Mesenchymal stem cell (in vitro differentiated cells and primary cell): ENCODE measurements at regions not wholly inside any gene's neighbourhood (a gene's known extent, or its start where the extent isn't known, plus 50 kb on each side); places are given as distances from the start of the nearest gene placed in this dataset.

Experiments used
- DNase-seq: peaks from one replicate; pipeline ENCODE4 v3.0.0-alpha.2; 2013
- H2AFZ ChIP-seq: one replicate; pipeline ENCODE4 v1.6.1; 2013; ENCODE audit warnings: low read depth, mild to moderate bottlenecking, control low read depth, inconsistent platforms, low read length, moderate library complexity
- H2AK5ac ChIP-seq: 2 replicates; pipeline ENCODE4 v1.6.1; 2013; ENCODE audit warnings: low read length, moderate library complexity, mild to moderate bottlenecking, inconsistent platforms; ENCODE audit not compliant: severe bottlenecking
- H2BK120ac ChIP-seq: one replicate; pipeline ENCODE4 v1.6.1; 2013; ENCODE audit warnings: low read depth, mild to moderate bottlenecking, inconsistent platforms, low read length, moderate library complexity
- H2BK12ac ChIP-seq, 2 experiments: one replicate each; pipeline ENCODE4 v1.6.1; 2013; ENCODE audit warnings: inconsistent platforms in 2 of 2, low read length in 2 of 2, mild to moderate bottlenecking in 2 of 2, moderate library complexity in 2 of 2, control low read depth in 1 of 2
- H2BK15ac ChIP-seq: one replicate; pipeline ENCODE4 v1.6.1; 2013; ENCODE audit warnings: mild to moderate bottlenecking, low read depth, inconsistent platforms; ENCODE audit not compliant: poor library complexity, severe bottlenecking
- H2BK5ac ChIP-seq: 2 replicates; pipeline ENCODE4 v1.6.1; 2013; ENCODE audit warnings: low read depth, mild to moderate bottlenecking, low read length, control low read depth, inconsistent platforms; ENCODE audit not compliant: poor library complexity, severe bottlenecking
- H3K14ac ChIP-seq, 2 experiments: one replicate each; pipeline ENCODE4 v1.6.1; 2013; ENCODE audit warnings: inconsistent platforms in 2 of 2, low read length in 2 of 2, control low read depth in 1 of 2, mild to moderate bottlenecking in 1 of 2, moderate library complexity in 1 of 2
- H3K18ac ChIP-seq, 2 experiments: one replicate each; pipeline ENCODE4 v1.6.1; 2013; ENCODE audit warnings: inconsistent platforms in 2 of 2, low read length in 2 of 2, control low read depth in 1 of 2, low read depth in 1 of 2, mild to moderate bottlenecking in 1 of 2
- H3K23ac ChIP-seq, 2 experiments: one replicate each; pipeline ENCODE4 v1.6.1; 2013; ENCODE audit warnings: inconsistent platforms in 2 of 2, low read length in 2 of 2, mild to moderate bottlenecking in 2 of 2, moderate library complexity in 2 of 2, control low read depth in 1 of 2
- H3K27ac ChIP-seq: 2 replicates; pipeline ENCODE4 v1.5.1; 2013; ENCODE audit warnings: mild to moderate bottlenecking, moderate library complexity, low read length, control low read depth, inconsistent platforms; ENCODE audit not compliant: poor library complexity, severe bottlenecking
- H3K27me3 ChIP-seq, 2 experiments: 2 replicates each; pipeline versions ENCODE4 v1.6.1 to v1.7.0; 2013; ENCODE audit warnings: low read length in 2 of 2, mild to moderate bottlenecking in 2 of 2, moderate library complexity in 2 of 2, control low read depth in 1 of 2, inconsistent platforms in 1 of 2; ENCODE audit not compliant: control insufficient read depth in 1 of 2, insufficient read depth in 1 of 2
- H3K36me3 ChIP-seq, 2 experiments: 2 replicates each; pipeline versions ENCODE4 v1.6.1 to v1.7.0; 2013; ENCODE audit warnings: low read length in 2 of 2, control low read depth in 1 of 2, inconsistent platforms in 1 of 2, low read depth in 1 of 2, mild to moderate bottlenecking in 1 of 2; ENCODE audit not compliant: insufficient read depth in 2 of 2, control insufficient read depth in 1 of 2
- H3K4ac ChIP-seq, 2 experiments: one replicate each; pipeline ENCODE4 v1.6.1; 2013; ENCODE audit warnings: inconsistent platforms in 2 of 2, low read length in 2 of 2, mild to moderate bottlenecking in 2 of 2, moderate library complexity in 2 of 2, control low read depth in 1 of 2, low read depth in 1 of 2
- H3K4me1 ChIP-seq: 2 replicates; pipeline ENCODE4 v1.6.1; 2013; ENCODE audit warnings: low read depth, low read length, control low read depth; ENCODE audit not compliant: control insufficient read depth, insufficient read depth
- H3K4me2 ChIP-seq: 2 replicates; pipeline ENCODE4 v1.6.1; 2013; ENCODE audit warnings: low read length, mild to moderate bottlenecking, inconsistent platforms; ENCODE audit not compliant: poor library complexity, severe bottlenecking
- H3K4me3 ChIP-seq, 2 experiments: 2 replicates each; pipeline versions ENCODE4 v1.5.1 to v1.7.0; 2013; ENCODE audit warnings: low read length in 2 of 2, mild to moderate bottlenecking in 2 of 2, control low read depth in 1 of 2, low read depth in 1 of 2; ENCODE audit not compliant: insufficient read depth in 1 of 2
- H3K79me1 ChIP-seq: replicated peaks from 2 replicates; pipeline ENCODE4 v1.6.1; 2013; ENCODE audit warnings: mild to moderate bottlenecking, control low read depth, low read length, inconsistent platforms; ENCODE audit not compliant: poor library complexity, severe bottlenecking
- H3K9ac ChIP-seq: 2 replicates; pipeline ENCODE4 v1.7.0; 2013; ENCODE audit warnings: mild to moderate bottlenecking, low read length, moderate library complexity
- H3K9me3 ChIP-seq: 2 replicates; pipeline ENCODE4 v1.7.0; 2013; ENCODE audit warnings: mild to moderate bottlenecking, low read length; ENCODE audit not compliant: control insufficient read depth
- H4K8ac ChIP-seq: one replicate; pipeline ENCODE4 v1.6.1; 2013; ENCODE audit warnings: inconsistent platforms, mild to moderate bottlenecking, low read length, moderate library complexity
- H4K91ac ChIP-seq: one replicate; pipeline ENCODE4 v1.6.1; 2013; ENCODE audit warnings: mild to moderate bottlenecking, low read length, inconsistent platforms
- WGBS: methylation state at CpG from one replicate; pipeline ENCODE4 v1.1.7; 2013; ENCODE audit warnings: mixed read lengths; 5-methylcytosine and 5-hydroxymethylcytosine counted together

GRCh38 chr20:5696011-5696559 is 54.1 kb upstream of the SHLD1 start:
- no peaks in the 10 kb centered on the region for H3K79me1 ChIP-seq
- H2AFZ ChIP-seq = no peak overlapping the region
- no peaks in the 10 kb centered on the region for H3K36me3 ChIP-seq
- H3K27me3 ChIP-seq = no peaks in the 10 kb centered on the region
- no peak overlapping the region for H3K27ac ChIP-seq
- H2BK120ac ChIP-seq = no peak overlapping the region
- no peak overlapping the region for H2BK12ac ChIP-seq
- H3K9me3 ChIP-seq = no peaks in the 10 kb centered on the region
- H3K4me3 ChIP-seq = no peak overlapping the region
- WGBS = 81% methylated on average over 6 of the region's 7 CpGs
- H2AK5ac ChIP-seq = no peak overlapping the region
- no peak overlapping the region for H3K9ac ChIP-seq
- H3K18ac ChIP-seq = peak overlapping the region in 1 of 2 experiments; percentile 11
- DNase-seq = peak; percentile 86
- no peak overlapping the region for H3K23ac ChIP-seq
- no peak overlapping the region for H4K8ac ChIP-seq
- peak overlapping the region in 1 of 2 experiments; percentile 83 for H3K14ac ChIP-seq
- H2BK15ac ChIP-seq = no peak overlapping the region
- no peak overlapping the region for H4K91ac ChIP-seq
- H3K4ac ChIP-seq = no peak overlapping the region
- H3K4me2 ChIP-seq = no peak overlapping the region
- no peaks in the 10 kb centered on the region for H3K4me1 ChIP-seq
- H2BK5ac ChIP-seq = no peak overlapping the region

- Histone ChIP-seq H3K27ac (no peak overlapping the region), H3K4ac (no peak overlapping the region), H2AFZ (no peak overlapping the region), H2AK5ac (no peak overlapping the region), H3K18ac (no peak overlapping the region), H3K4me3 (no peak overlapping the region), H2BK120ac (no peak overlapping the region), H2BK15ac (no peak overlapping the region), H3K36me3 (no peaks in the 10 kb centered on the region), H3K23ac (no peak overlapping the region), H3K14ac (no peak overlapping the region), H3K9me3 (no peaks in the 10 kb centered on the region), H4K8ac (no peak overlapping the region), H3K79me1 (no peaks in the 10 kb centered on the region), H2BK12ac (no peak overlapping the region), H2BK5ac (no peak overlapping the region), H3K4me1 (no peaks in the 10 kb centered on the region), H3K4me2 (no peak overlapping the region), H3K9ac (no peak overlapping the region), H3K27me3 (no peaks in the 10 kb centered on the region), H4K91ac (no peak overlapping the region)
- 97% methylated on average over 9 of the region's 9 CpGs for WGBS
- DNase-seq = no peak
Measured at GRCh38 chr20:5691918-5692618, 58.1 kb upstream of the SHLD1 start.

GRCh38 chr20:5689463-5689862 is 60.7 kb upstream of the SHLD1 start:
- H3K9me3 ChIP-seq = no peaks in the 10 kb centered on the region
- 77% methylated on average over 6 of the region's 6 CpGs for WGBS

DNA sequence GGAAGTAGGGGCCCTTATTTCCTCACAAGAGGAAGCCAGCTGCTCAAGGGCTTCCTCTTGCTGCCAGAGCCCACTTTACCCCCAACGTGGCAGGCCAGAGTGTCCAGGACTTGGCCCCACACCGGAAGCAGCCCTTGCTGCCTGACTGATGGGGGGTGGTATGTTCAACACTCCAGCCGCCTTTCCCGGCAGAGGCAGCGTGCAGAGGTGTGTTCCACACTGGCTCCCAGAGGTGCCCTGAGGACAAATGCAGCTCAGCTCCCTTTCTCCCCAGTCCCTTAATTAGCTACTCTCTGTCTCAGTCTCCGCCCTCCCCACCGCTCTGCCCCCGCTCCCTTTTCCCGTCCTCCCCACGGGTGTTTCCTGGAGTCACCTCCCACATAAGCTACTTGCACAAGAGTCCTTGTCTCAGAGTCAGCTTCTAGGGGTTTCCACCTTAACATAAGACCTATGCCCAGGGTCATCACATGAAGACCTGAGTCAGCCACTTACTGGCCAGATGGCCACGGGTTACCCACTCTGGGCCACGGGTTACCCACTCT is 61.7 kb upstream of the SHLD1 start:
- no peak overlapping the region for H3K4me3 ChIP-seq
- H3K18ac ChIP-seq = no peak overlapping the region
- peak overlapping the region; percentile 41 for H2BK15ac ChIP-seq
- H3K4me2 ChIP-seq = no peak overlapping the region
- H2BK5ac ChIP-seq = no peak overlapping the region
- no peak overlapping the region for H4K91ac ChIP-seq
- H3K23ac ChIP-seq = no peak overlapping the region
- no peaks in the 10 kb centered on the region for H3K36me3 ChIP-seq
- H3K4me1 ChIP-seq = no peaks in the 10 kb centered on the region
- H2BK120ac ChIP-seq = no peak overlapping the region
- H3K14ac ChIP-seq = no peak overlapping the region
- DNase-seq = no peak
- no peak overlapping the region for H3K27ac ChIP-seq
- no peaks in the 10 kb centered on the region for H3K79me1 ChIP-seq
- no peak overlapping the region for H3K9ac ChIP-seq
- H2AK5ac ChIP-seq = no peak overlapping the region
- H2BK12ac ChIP-seq = peak overlapping the region in 1 of 2 experiments; percentile 30
- peak overlapping the region; percentile 31 for H4K8ac ChIP-seq
- WGBS = 84% methylated on average over 12 of the region's 12 CpGs
- H3K9me3 ChIP-seq = no peaks in the 10 kb centered on the region
- H3K27me3 ChIP-seq = no peaks in the 10 kb centered on the region
- H2AFZ ChIP-seq = no peak overlapping the region
- no peak overlapping the region for H3K4ac ChIP-seq

More at GRCh38 chr20:5689463-5689862, 60.7 kb upstream of the SHLD1 start:
- Histone ChIP-seq H2AK5ac (no peak overlapping the region), H3K4me3 (no peak overlapping the region), H3K27me3 (no peaks in the 10 kb centered on the region), H3K36me3 (no peaks in the 10 kb centered on the region), H3K9ac (no peak overlapping the region), H3K23ac (no peak overlapping the region), H2BK12ac (no peak overlapping the region), H4K8ac (no peak overlapping the region), H3K14ac (no peak overlapping the region), H4K91ac (no peak overlapping the region), H3K4ac (no peak overlapping the region), H3K27ac (no peak overlapping the region), H3K4me1 (no peaks in the 10 kb centered on the region), H3K18ac (no peak overlapping the region), H2BK120ac (no peak overlapping the region), H3K4me2 (no peak overlapping the region), H2BK15ac (no peak overlapping the region), H2AFZ (no peak overlapping the region), H3K79me1 (no peaks in the 10 kb centered on the region), H2BK5ac (no peak overlapping the region)
- no peak for DNase-seq
